GM23248 (cell line): ENCODE measurements at regions not wholly inside any gene's neighbourhood (a gene's known extent, or its start where the extent isn't known, plus 50 kb on each side); places are given as distances from the start of the nearest gene placed in this dataset.

Experiments used
- DNase-seq: peaks from one replicate; pipeline ENCODE4 v3.0.0-alpha.2; 2015
- H2AFZ ChIP-seq: fragments of 200-600 bp; sonication (generic); 2 replicates; pipeline ENCODE4 v1.6.1; 2016; ENCODE audit warnings: antibody characterized with exemption
- H3F3A ChIP-seq: fragments of 200-600 bp; sonication (generic); 2 replicates; pipeline ENCODE4 v1.6.1; 2016; ENCODE audit warnings: mild to moderate bottlenecking, antibody characterized with exemption, mixed run types; ENCODE audit not compliant: insufficient read depth
- H3K27ac ChIP-seq: fragments of 200-600 bp; sonication (generic); 2 replicates; pipeline ENCODE4 v1.5.1; 2016; ENCODE audit warnings: mild to moderate bottlenecking
- H3K27me3 ChIP-seq: fragments of 200-600 bp; sonication (generic); replicated peaks from 2 replicates; pipeline ENCODE4 v1.6.1; 2016; ENCODE audit warnings: mild to moderate bottlenecking; ENCODE audit not compliant: insufficient read depth
- H3K36me3 ChIP-seq: fragments of 200-600 bp; sonication (generic); 2 replicates; pipeline ENCODE4 v1.6.1; 2016; ENCODE audit warnings: low read depth, mild to moderate bottlenecking
- H3K4me1 ChIP-seq: fragments of 200-600 bp; sonication (generic); 2 replicates; pipeline ENCODE4 v1.6.1; 2016; ENCODE audit warnings: mild to moderate bottlenecking; ENCODE audit not compliant: insufficient read depth
- H3K4me2 ChIP-seq: fragments of 200-600 bp; sonication (generic); one replicate; pipeline ENCODE4 v1.6.1; 2016; ENCODE audit warnings: mild to moderate bottlenecking; ENCODE audit not compliant: unreplicated experiment
- H3K4me3 ChIP-seq: fragments of 200-600 bp; sonication (generic); 2 replicates; pipeline ENCODE4 v1.5.1; 2016; ENCODE audit warnings: mild to moderate bottlenecking
- H3K79me2 ChIP-seq: fragments of 200-600 bp; sonication (generic); 2 replicates; pipeline ENCODE4 v1.6.1; 2016; ENCODE audit warnings: mild to moderate bottlenecking; ENCODE audit not compliant: insufficient read depth
- H3K9ac ChIP-seq: fragments of 200-600 bp; sonication (generic); 2 replicates; pipeline ENCODE4 v1.6.1; 2016; ENCODE audit warnings: mild to moderate bottlenecking
- H3K9me2 ChIP-seq: fragments of 200-600 bp; sonication (generic); 2 replicates; pipeline ENCODE4 v1.6.1; 2016; ENCODE audit warnings: mixed run types, mild to moderate bottlenecking, moderate library complexity; ENCODE audit not compliant: insufficient read depth
- H3K9me3 ChIP-seq: fragments of 200-600 bp; sonication (generic); one replicate; pipeline ENCODE4 v1.6.1; 2017; ENCODE audit warnings: low read depth
- H4K20me1 ChIP-seq: fragments of 200-600 bp; sonication (generic); 2 replicates; pipeline ENCODE4 v1.6.0; 2016; ENCODE audit not compliant: insufficient read depth
- EZH2 ChIP-seq: fragments of 200-600 bp; sonication (generic); IDR thresholded peaks from 2 replicates; pipeline ENCODE4 v1.6.1; 2018; ENCODE audit warnings: antibody characterized with exemption, mild to moderate bottlenecking; ENCODE audit not compliant: insufficient read depth, poor library complexity, severe bottlenecking
- EZH2phosphoT487 ChIP-seq: fragments of 200-600 bp; sonication (generic); IDR thresholded peaks from 2 replicates; pipeline ENCODE4 v1.6.1; 2018; ENCODE audit warnings: antibody characterized with exemption, moderate library complexity, mild to moderate bottlenecking, low read depth; ENCODE audit not compliant: insufficient read depth
- WGBS, 2 experiments: methylation state at CpG; one replicate each; pipeline ENCODE4 v1.1.6; 2015 to 2017; ENCODE audit warnings: low lambda C conversion rate in 2 of 2, low coverage in 1 of 2; ENCODE audit errors: missing lambda C conversion rate in 2 of 2; 5-methylcytosine and 5-hydroxymethylcytosine counted together
- in situ Hi-C: fragments of 300-500 bp; cut with MboI; formaldehyde crosslinking; loops from 2 replicates; pipeline ENCODE4 v1.15.0; 2020

DNA sequence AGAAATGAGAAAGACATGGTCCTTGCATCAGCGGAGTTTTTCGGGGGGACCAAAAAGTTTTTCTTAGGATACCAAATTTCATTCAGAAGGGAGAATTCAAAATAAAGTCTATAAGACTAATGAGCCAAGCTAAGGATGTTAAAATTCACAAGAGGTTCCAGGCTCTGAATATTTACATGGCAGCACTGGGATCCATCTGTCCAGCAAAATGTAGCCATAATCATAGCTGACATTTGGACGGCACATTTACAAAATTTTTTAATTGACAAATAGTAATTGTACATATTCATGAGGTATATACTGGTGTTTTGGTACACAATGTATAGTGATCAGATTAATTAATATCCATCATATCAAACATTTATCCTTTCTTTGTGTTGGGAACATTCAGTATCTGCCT is 107.9 kb downstream of the ZNF648 start:
- no peaks in the 10 kb centered on the region for H3K4me1 ChIP-seq
- H3K79me2 ChIP-seq: no peaks in the 10 kb centered on the region
- in situ Hi-C loops: no loop called here
- no peak for DNase-seq
- H3K27me3 ChIP-seq: no peaks in the 10 kb centered on the region
- WGBS, 2 experiments: 47 to 53% methylated on average over 3 of the region's 3 CpGs
- no peak for TF ChIP-seq EZH2
- no peaks in the 10 kb centered on the region for H3K9me3 ChIP-seq
- H3F3A ChIP-seq: no peaks in the 10 kb centered on the region
- H3K27ac ChIP-seq: no peak overlapping the region
- H2AFZ ChIP-seq: no peak overlapping the region
- no peak overlapping the region for H3K4me3 ChIP-seq
- no peaks in the 10 kb centered on the region for H3K36me3 ChIP-seq
- no peaks in the 10 kb centered on the region for H4K20me1 ChIP-seq
- no peak overlapping the region for H3K9ac ChIP-seq
- H3K9me2 ChIP-seq: no peaks in the 10 kb centered on the region
- no peak overlapping the region for H3K4me2 ChIP-seq

DNA sequence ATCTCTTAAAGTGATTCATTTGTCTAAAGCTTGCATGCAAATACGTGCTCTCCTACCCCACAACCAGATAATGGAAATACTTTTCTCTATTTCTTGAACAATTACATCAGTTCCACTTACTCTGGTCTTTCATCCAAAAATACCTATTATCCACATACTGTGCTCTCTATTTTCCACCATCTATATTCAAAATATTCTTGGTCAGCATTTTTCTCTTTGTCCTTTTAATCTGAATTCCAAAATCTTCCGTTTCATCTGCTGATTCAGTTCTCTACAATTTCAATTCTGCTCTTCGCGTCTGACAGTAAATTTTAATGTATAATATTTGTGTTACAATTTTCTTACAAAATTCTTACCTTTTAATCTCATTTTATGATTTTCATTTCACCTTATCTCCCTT is 110.3 kb downstream of the ZNF648 start:
- in situ Hi-C loops: no loop called here
- Histone ChIP-seq H3K36me3 (no peaks in the 10 kb centered on the region), H3K4me3 (no peak overlapping the region), H2AFZ (no peak overlapping the region), H3K79me2 (no peaks in the 10 kb centered on the region), H4K20me1 (no peaks in the 10 kb centered on the region), H3K9me2 (no peaks in the 10 kb centered on the region), H3F3A (no peaks in the 10 kb centered on the region), H3K9me3 (no peaks in the 10 kb centered on the region), H3K4me2 (no peak overlapping the region), H3K4me1 (no peaks in the 10 kb centered on the region), H3K9ac (no peak overlapping the region), H3K27ac (no peak overlapping the region), H3K27me3 (no peaks in the 10 kb centered on the region)
- no peak for DNase-seq
- TF ChIP-seq EZH2phosphoT487: no peak
- TF ChIP-seq EZH2: no peak
- 33% methylated on average over 4 of the region's 4 CpGs for WGBS, 2 experiments

DNA sequence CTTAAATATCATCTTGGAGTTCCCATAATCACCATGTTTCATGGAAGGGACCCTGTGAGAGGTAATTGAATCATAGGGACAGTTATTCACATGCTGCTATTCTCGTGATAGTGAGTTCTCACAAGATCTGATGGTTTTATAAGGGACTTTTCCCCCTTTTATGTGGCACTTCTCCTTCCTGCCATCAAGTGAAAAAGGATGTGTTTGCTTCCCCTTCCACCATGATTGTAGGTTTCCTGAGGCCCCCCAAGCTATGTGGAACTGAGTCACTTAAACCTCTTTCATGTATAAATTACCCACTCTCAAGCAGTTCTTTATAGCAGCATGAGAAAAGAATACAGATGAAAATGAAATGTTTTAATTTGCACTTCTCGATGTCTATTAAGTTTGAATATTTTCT is 112.0 kb downstream of the ZNF648 start:
- in situ Hi-C loops: no loop called here

DNA sequence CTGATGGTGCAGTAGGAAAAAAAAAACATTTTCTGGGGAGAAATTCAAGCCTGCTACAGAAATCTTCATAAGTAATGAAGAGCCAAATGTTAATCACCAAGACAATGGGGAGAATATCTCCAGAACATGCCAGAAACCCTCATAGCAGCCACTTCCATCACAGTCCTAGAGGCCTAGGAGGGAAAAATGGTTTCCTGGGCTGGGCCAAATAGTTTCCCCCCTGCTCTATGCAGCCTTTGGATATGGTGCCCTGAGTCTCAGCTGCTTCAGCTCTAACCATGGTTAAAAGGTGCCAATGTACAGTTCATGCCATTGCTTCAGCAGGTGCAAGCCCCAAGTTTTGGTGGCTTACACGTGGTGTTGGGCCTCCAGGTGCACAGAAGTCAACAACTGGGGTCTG is 113.1 kb downstream of the ZNF648 start:
- H3K9me3 ChIP-seq: no peaks in the 10 kb centered on the region
- no peaks in the 10 kb centered on the region for H3K9me2 ChIP-seq
- no peak overlapping the region for H2AFZ ChIP-seq
- H3K79me2 ChIP-seq: no peaks in the 10 kb centered on the region
- H3K36me3 ChIP-seq: no peaks in the 10 kb centered on the region
- H3F3A ChIP-seq: no peaks in the 10 kb centered on the region
- no peak overlapping the region for H3K4me2 ChIP-seq
- no peak overlapping the region for H3K4me3 ChIP-seq
- no peaks in the 10 kb centered on the region for H3K4me1 ChIP-seq
- no peak for TF ChIP-seq EZH2phosphoT487
- TF ChIP-seq EZH2: no peak
- H3K27me3 ChIP-seq: no peaks in the 10 kb centered on the region
- no peak overlapping the region for H3K27ac ChIP-seq
- H4K20me1 ChIP-seq: no peaks in the 10 kb centered on the region
- 0% methylated on average over 1 of the region's 1 CpG for WGBS, 2 experiments
- no peak overlapping the region for H3K9ac ChIP-seq
- DNase-seq: no peak
- in situ Hi-C loops: no loop called here

More for the DNA sequence above, 112.0 kb downstream of the ZNF648 start:
- Histone ChIP-seq H3K9me3 (no peaks in the 10 kb centered on the region), H3F3A (no peaks in the 10 kb centered on the region), H3K9ac (no peak overlapping the region), H2AFZ (no peak overlapping the region), H3K79me2 (no peaks in the 10 kb centered on the region), H3K4me1 (no peaks in the 10 kb centered on the region), H3K4me3 (no peak overlapping the region), H3K27me3 (no peaks in the 10 kb centered on the region), H3K27ac (no peak overlapping the region), H3K9me2 (no peaks in the 10 kb centered on the region), H3K36me3 (no peaks in the 10 kb centered on the region), H4K20me1 (no peaks in the 10 kb centered on the region), H3K4me2 (no peak overlapping the region)
- TF ChIP-seq EZH2: no peak
- TF ChIP-seq EZH2phosphoT487: no peak
- no peak for DNase-seq
- WGBS, 2 experiments: 0 to 2% methylated on average over 2 of the region's 2 CpGs

GRCh38 chr1:181947441-181947840 is 114.1 kb downstream of the ZNF648 start:
- Histone ChIP-seq H3K9me2 (no peaks in the 10 kb centered on the region), H3K27me3 (no peaks in the 10 kb centered on the region), H3K36me3 (no peaks in the 10 kb centered on the region), H3K4me1 (no peaks in the 10 kb centered on the region), H3K4me3 (no peak overlapping the region), H3K9ac (no peak overlapping the region), H4K20me1 (no peaks in the 10 kb centered on the region), H3K9me3 (no peaks in the 10 kb centered on the region), H3K79me2 (no peaks in the 10 kb centered on the region), H2AFZ (no peak overlapping the region), H3K4me2 (no peak overlapping the region), H3K27ac (no peak overlapping the region), H3F3A (no peaks in the 10 kb centered on the region)
- DNase-seq: no peak
- WGBS, 2 experiments: 26 to 43% methylated on average over 1 of the region's 1 CpG
- TF ChIP-seq EZH2 (no peak), EZH2phosphoT487 (no peak)
- in situ Hi-C loops: no loop called here
